Stimulated activated CD4-positive, alpha-beta T cell treated with anti-CD3 and anti-CD28 coated beads, Interleukin-2, amount 100 ng/mL, for 4 hours (primary cell): ENCODE measurements at regions not wholly inside any gene's neighbourhood (a gene's known extent, or its start where the extent isn't known, plus 50 kb on each side); places are given as distances from the start of the nearest gene placed in this dataset.

Experiments
- DNase-seq: peaks from one replicate; pipeline ENCODE4 v3.0.0-alpha.2; 2020; ENCODE audit warnings: low read depth

GRCh38 chr12:61781021-61781581 is 479.1 kb upstream of the USP15 start:
- no peak for DNase-seq

- DNase-seq = no peak
Measured at GRCh38 chr12:61796846-61797245, 463.4 kb upstream of the USP15 start.

- DNase-seq = no peak
Measured at GRCh38 chr12:61797266-61797665, 462.9 kb upstream of the USP15 start.

GRCh38 chr12:61798778-61799177 is 461.4 kb upstream of the USP15 start:
- DNase-seq = no peak

GRCh38 chr12:61804301-61804700 is 455.9 kb upstream of the USP15 start:
- no peak for DNase-seq

GRCh38 chr12:61808856-61809255 is 451.3 kb upstream of the USP15 start:
- no peak for DNase-seq

- no peak for DNase-seq
Measured at GRCh38 chr12:61810486-61810885, 449.7 kb upstream of the USP15 start.

GRCh38 chr12:61821381-61821780 is 438.8 kb upstream of the USP15 start:
- DNase-seq = no peak

- DNase-seq = no peak
Measured at GRCh38 chr12:61823102-61823501, 437.1 kb upstream of the USP15 start.

- no peak for DNase-seq
Measured at GRCh38 chr12:61846765-61847164, 413.4 kb upstream of the USP15 start.

- DNase-seq = no peak
Measured at GRCh38 chr12:61848893-61849292, 411.3 kb upstream of the USP15 start.

- DNase-seq = no peak
Measured at GRCh38 chr12:61853945-61854344, 406.3 kb upstream of the USP15 start.

GRCh38 chr12:61854902-61855301 is 405.3 kb upstream of the USP15 start:
- no peak for DNase-seq

GRCh38 chr12:61857968-61858367 is 402.2 kb upstream of the USP15 start:
- no peak for DNase-seq

GRCh38 chr12:61860451-61860850 is 399.8 kb upstream of the USP15 start:
- DNase-seq = no peak

GRCh38 chr12:61862986-61863385 is 397.2 kb upstream of the USP15 start:
- no peak for DNase-seq

- DNase-seq = no peak
Measured at GRCh38 chr12:61863811-61864210, 396.4 kb upstream of the USP15 start.

GRCh38 chr12:61869796-61870195 is 390.4 kb upstream of the USP15 start:
- no peak for DNase-seq

GRCh38 chr12:61870658-61871484 is 389.3 kb upstream of the USP15 start:
- DNase-seq = no peak

GRCh38 chr12:61871485-61871810 is 388.8 kb upstream of the USP15 start:
- DNase-seq = no peak

- DNase-seq = no peak
Measured at GRCh38 chr12:61879229-61879628, 381.0 kb upstream of the USP15 start.

GRCh38 chr12:61880186-61880585 is 380.0 kb upstream of the USP15 start:
- no peak for DNase-seq

- DNase-seq = no peak
Measured at GRCh38 chr12:61891632-61892031, 368.6 kb upstream of the USP15 start.

- DNase-seq = no peak
Measured at GRCh38 chr12:61894168-61894567, 366.0 kb upstream of the USP15 start.
